GM12892 (cell line): ENCODE measurements at regions not wholly inside any gene's neighbourhood (a gene's known extent, or its start where the extent isn't known, plus 50 kb on each side); places are given as distances from the start of the nearest gene placed in this dataset.

Experiments
- POLR2A ChIP-seq: IDR thresholded peaks from 2 replicates; pipeline ENCODE4 v1.6.1; 2011; ENCODE audit warnings: low read depth, low read length, control low read depth
- POLR2AphosphoS5 ChIP-seq: IDR thresholded peaks from 2 replicates; pipeline ENCODE4 v1.6.1; 2011; ENCODE audit warnings: low read depth, low read length, control low read depth

DNA sequence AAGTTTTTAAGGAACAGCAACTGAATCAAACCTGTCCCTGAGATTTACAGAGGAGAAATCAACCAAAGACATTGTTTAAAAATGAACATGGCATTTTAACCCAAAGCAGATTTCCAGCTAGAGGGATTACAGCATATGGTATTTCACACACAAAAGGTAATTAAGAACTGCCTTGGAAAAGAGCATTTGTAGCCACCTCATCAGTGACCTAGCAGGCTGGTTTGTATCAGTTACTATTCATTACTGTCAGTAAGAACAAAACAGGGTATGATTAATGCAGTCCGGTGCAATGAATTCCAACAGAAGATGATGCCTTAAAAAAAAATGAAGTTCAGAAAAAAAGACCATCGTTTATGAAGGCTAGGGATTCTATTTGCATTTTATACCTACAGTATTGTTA is 219.9 kb downstream of the CHD9NB start:
- TF ChIP-seq POLR2A (no peak), POLR2AphosphoS5 (no peak)
